ENCODE measurements at regions not wholly inside any gene's neighbourhood (a gene's known extent, or its start where the extent isn't known, plus 50 kb on each side); places are given as distances from the start of the nearest gene placed in this dataset.

- TF ChIP-seq CTCF (IDR thresholded peaks at IDR 0.05; ENCODE audit: extremely low read depth in 1 of 2, insufficient read depth in 1 of 2, low read depth in 1 of 2, low read length in 2 of 2) (no peak), FOS (IDR thresholded peaks at IDR 0.05; ENCODE audit: borderline replicate concordance, insufficient read depth, low read length) (no peak), POLR2A (IDR thresholded peaks at IDR 0.05; ENCODE audit: low read depth, low read length) (no peak), JUN (IDR thresholded peaks at IDR 0.05; ENCODE audit: borderline replicate concordance, insufficient read depth, insufficient read length, low read depth) (no peak), POLR2AphosphoS5 (IDR thresholded peaks at IDR 0.05; ENCODE audit: insufficient read depth, low read depth, low read length) (no peak), EZH2 (IDR thresholded peaks at IDR 0.05; ENCODE audit: borderline replicate concordance, low read depth, low read length, severe bottlenecking) (no peak), MAX (IDR thresholded peaks at IDR 0.05; ENCODE audit: insufficient read depth, insufficient read length) (no peak), GATA2 (IDR thresholded peaks at IDR 0.05; ENCODE audit: insufficient read depth, insufficient read length, low read depth, low read length) (no peak), MYC (IDR thresholded peaks at IDR 0.05; ENCODE audit: low read depth, low read length) (no peak)
Observed at GRCh38 chr5:118392491-118392890, 595.9 kb downstream of the DTWD2 start.
